Vagina (tissue), 2 donors: ENCODE measurements at regions not wholly inside any gene's neighbourhood (a gene's known extent, or its start where the extent isn't known, plus 50 kb on each side); places are given as distances from the start of the nearest gene placed in this dataset.

Source experiments
- CTCF ChIP-seq, 3 experiments: fragments of 450-650 bp in 2 of 3; fragments of 200-600 bp in 1 of 3; sonication (generic) in 1 of 3; IDR thresholded peaks; one replicate each; pipeline ENCODE4 v1.5.1; 2017 to 2019; ENCODE audit warnings: antibody characterized with exemption in 3 of 3, mild to moderate bottlenecking in 2 of 3, moderate library complexity in 2 of 3
- POLR2A ChIP-seq, 2 donors: fragments of 450-650 bp; IDR thresholded peaks; one replicate each; pipeline ENCODE4 v1.6.1; 2017; ENCODE audit warnings: antibody characterized with exemption in 2 of 2, mild to moderate bottlenecking in 2 of 2, moderate library complexity in 2 of 2
- POLR2AphosphoS5 ChIP-seq, 2 donors: sonication (generic); formaldehyde crosslinking; IDR thresholded peaks; one replicate each; pipeline ENCODE4 v1.9.0; 2017; ENCODE audit warnings: antibody characterized with exemption in 2 of 2, mild to moderate bottlenecking in 2 of 2, low read depth in 1 of 2; ENCODE audit not compliant: insufficient read depth in 1 of 2

GRCh38 chr10:43912469-43912868 is 263.8 kb upstream of the ZNF32 start:
- TF ChIP-seq CTCF (IDR thresholded peaks at IDR 0.05) (no peak), POLR2AphosphoS5 (IDR thresholded peaks at IDR 0.05; ENCODE audit: insufficient read depth in 1 of 2, low read depth in 1 of 2) (no peak), POLR2A (IDR thresholded peaks at IDR 0.05) (no peak)
